HCT116 (cell line): ENCODE measurements at regions not wholly inside any gene's neighbourhood (a gene's known extent, or its start where the extent isn't known, plus 50 kb on each side); places are given as distances from the start of the nearest gene placed in this dataset.

Experiments used
- ATAC-seq: fragments of 200-7000 bp; cut with Tn5 transposase; 2 replicates; pipeline ENCODE4 v1.9.1; 2020; ENCODE audit warnings: mild to moderate bottlenecking, moderate library complexity
- BruUV-seq: library from RNA; stranded (reverse); fragments of 400-500 nt; replicated peaks from 2 replicates; lab custom pipeline; 2021; lab: Mats Ljungman, UMichigan
- CTCF ChIA-PET: fragments of 300-600 bp; sonication (Branson Sonifier 250); formaldehyde crosslinking; loops from one replicate; lab custom pipeline; 2021; ENCODE audit warnings: antibody characterized with exemption; lab: Charles Lee
- POLR2A ChIA-PET: fragments of 300-600, 350-600 bp; sonication (Branson Sonifier 250); formaldehyde crosslinking; loops from one replicate; lab custom pipeline; 2021; ENCODE audit warnings: antibody characterized with exemption; lab: Charles Lee
- RAD21 ChIA-PET, 2 experiments: fragments of 300-600 bp; sonication (Branson Sonifier 250); formaldehyde crosslinking; loops; one replicate each; lab custom pipeline; 2023; ENCODE audit warnings: low total read pairs in 2 of 2; ENCODE audit not compliant: uncharacterized antibody in 2 of 2, unreplicated experiment in 2 of 2, low non-redundant PET in 1 of 2; lab: Charles Lee
- DNase-seq: peaks from one replicate; pipeline ENCODE4 v3.0.0-alpha.2; 2010; ENCODE audit warnings: low read depth, low spot score
- H2AFZ ChIP-seq: fragments of 200-600 bp; shearing (Covaris generic), sonication (generic); 2 replicates; pipeline ENCODE4 v1.6.1; 2017; ENCODE audit warnings: low read depth, mixed run types, mixed read lengths, antibody characterized with exemption, low read length; ENCODE audit not compliant: poor library complexity, severe bottlenecking
- H3K27ac ChIP-seq: 2 replicates; pipeline ENCODE4 v1.5.1; 2012; ENCODE audit warnings: low read depth, low read length
- H3K27me3 ChIP-seq: fragments of 200-600 bp; sonication (generic); 2 replicates; pipeline ENCODE4 v1.6.1; 2016; ENCODE audit warnings: mixed run types, low read length, mixed read lengths; ENCODE audit not compliant: insufficient read depth
- H3K36me3 ChIP-seq, 2 experiments: fragments of 200-500 bp in 1 of 2; fragments of 200-600 bp in 1 of 2; sonication (Bioruptor generic) in 1 of 2; sonication (generic) in 1 of 2; 2 replicates each; pipeline versions ENCODE4 v1.5.1 to v1.6.1; 2014 to 2016; ENCODE audit warnings: low read length in 2 of 2, inconsistent platforms in 1 of 2, mixed read lengths in 1 of 2, mixed run types in 1 of 2; ENCODE audit not compliant: insufficient read depth in 2 of 2, control insufficient read depth in 1 of 2
- H3K4me1 ChIP-seq, 2 experiments: fragments of 200-600 bp in 1 of 2; sonication (generic) in 1 of 2; 2 replicates each; pipeline versions ENCODE4 v1.5.1 to v1.6.1; 2012 to 2017; ENCODE audit warnings: low read length in 2 of 2, inconsistent platforms in 1 of 2, mild to moderate bottlenecking in 1 of 2, mixed read lengths in 1 of 2, mixed run types in 1 of 2, moderate library complexity in 1 of 2; ENCODE audit not compliant: insufficient read depth in 2 of 2, control insufficient read depth in 1 of 2
- H3K4me2 ChIP-seq: fragments of 200-600 bp; sonication (generic); 2 replicates; pipeline ENCODE4 v1.6.1; 2017; ENCODE audit warnings: mixed run types, low read length, mixed read lengths
- H3K4me3 ChIP-seq, 2 experiments: fragments of 200-600 bp in 1 of 2; sonication (generic) in 1 of 2; replicated peaks in 1 of 2; 2 replicates each; pipeline ENCODE4 v1.5.1; 2011 to 2016; ENCODE audit warnings: low read length in 2 of 2, control low read depth in 1 of 2, low read depth in 1 of 2, mild to moderate bottlenecking in 1 of 2, mixed read lengths in 1 of 2, mixed run types in 1 of 2
- H3K79me2 ChIP-seq: fragments of 200-600 bp; sonication (generic); 2 replicates; pipeline ENCODE4 v1.6.1; 2017; ENCODE audit warnings: mild to moderate bottlenecking, mixed run types, low read length, moderate library complexity, mixed read lengths; ENCODE audit not compliant: insufficient read depth
- H3K9ac ChIP-seq: fragments of 200-600 bp; sonication (generic); 2 replicates; pipeline ENCODE4 v1.6.1; 2016; ENCODE audit warnings: low read length, mixed read lengths
- H3K9me2 ChIP-seq: fragments of 200-600 bp; sonication (generic), shearing (Covaris generic); 2 replicates; pipeline ENCODE4 v1.6.1; 2017; ENCODE audit warnings: mixed run types, mild to moderate bottlenecking, moderate library complexity; ENCODE audit not compliant: insufficient read depth
- H3K9me3 ChIP-seq, 2 experiments: fragments of 200-500 bp in 1 of 2; fragments of 200-600 bp in 1 of 2; sonication (Bioruptor generic) in 1 of 2; sonication (generic) in 1 of 2; 2 replicates each; pipeline ENCODE4 v1.6.1; 2014 to 2017; ENCODE audit warnings: low read length in 2 of 2, mixed read lengths in 2 of 2, inconsistent platforms in 1 of 2, low read depth in 1 of 2, mild to moderate bottlenecking in 1 of 2, mixed run types in 1 of 2, moderate library complexity in 1 of 2; ENCODE audit not compliant: control insufficient read depth in 1 of 2, insufficient read depth in 1 of 2
- H4K20me1 ChIP-seq: fragments of 200-600 bp; sonication (generic), shearing (Covaris generic); 2 replicates; pipeline ENCODE4 v1.6.1; 2017; ENCODE audit warnings: mixed run types, mild to moderate bottlenecking, moderate library complexity; ENCODE audit not compliant: insufficient read depth
- CBX3 ChIP-seq: IDR thresholded peaks from 2 replicates; pipeline ENCODE4 v1.6.1; 2012; ENCODE audit warnings: low read depth
- CTCF ChIP-seq, 3 experiments: fragments of 200-600 bp in 1 of 3; sonication (generic) in 1 of 3; IDR thresholded peaks in 2 of 3; conservative IDR thresholded peaks in 1 of 3; 2 replicates each; pipeline ENCODE4 v1.5.1; 2012 to 2017; ENCODE audit warnings: low read depth in 2 of 3, low read length in 2 of 3, antibody characterized with exemption in 1 of 3, borderline replicate concordance in 1 of 3, control low read depth in 1 of 3, mild to moderate bottlenecking in 1 of 3, mixed read lengths in 1 of 3, mixed run types in 1 of 3, moderate library complexity in 1 of 3; ENCODE audit not compliant: insufficient read depth in 1 of 3
- RAD21 ChIP-seq: IDR thresholded peaks from 2 replicates; pipeline ENCODE4 v1.6.1; 2012; ENCODE audit warnings: low read depth, mild to moderate bottlenecking
- SIN3A ChIP-seq: IDR thresholded peaks from 2 replicates; pipeline ENCODE4 v1.6.1; 2012; ENCODE audit warnings: low read depth
- YY1 ChIP-seq: IDR thresholded peaks from 2 replicates; pipeline ENCODE4 v1.6.1; 2011; ENCODE audit warnings: low read length, low read depth, moderate library complexity, mild to moderate bottlenecking; ENCODE audit not compliant: insufficient replicate concordance; ENCODE audit errors: extremely low read depth
- ZBTB33 ChIP-seq: IDR thresholded peaks from 2 replicates; pipeline ENCODE4 v1.6.1; 2011; ENCODE audit warnings: mild to moderate bottlenecking, low read length, moderate library complexity; ENCODE audit not compliant: insufficient replicate concordance; ENCODE audit errors: extremely low read depth
- intact Hi-C: fragments of 100-400 bp; cut with micrococcal nuclease; formaldehyde crosslinking; loops from 2 replicates; pipeline ENCODE4 v1.10.0; 2022

GRCh38 chr7:31202801-31203200 is 137.7 kb downstream of the NEUROD6 start:
- H4K20me1 ChIP-seq: no peaks in the 10 kb centered on the region
- no peak overlapping the region for H3K27ac ChIP-seq
- no peaks in the 10 kb centered on the region for H3K9me3 ChIP-seq
- ChIA-PET CTCF (no interaction called here), RAD21 (interaction anchor here in 1 of 2 experiments (0.6 kb wide), 1 partner anchor 476 kb away, joined by 3 read pairs; no protein-coding TSS in a partner anchor), POLR2A (no interaction called here)
- no peak overlapping the region for H3K9ac ChIP-seq
- BruUV-seq: no TSS peak
- peaks cover 7% of the 10 kb centered on the region; the same call in 1 of the 2 replicates for H3K27me3 ChIP-seq
- ATAC-seq (no peak), DNase-seq (no peak)
- intact Hi-C loops: no loop called here
- no peak overlapping the region for H3K4me2 ChIP-seq
- H2AFZ ChIP-seq: no peak overlapping the region
- H3K4me3 ChIP-seq: no peak overlapping the region
- H3K79me2 ChIP-seq: no peaks in the 10 kb centered on the region
- no peak for TF ChIP-seq CBX3
- TF ChIP-seq YY1: no peak
- TF ChIP-seq RAD21: no peak
- no peak for TF ChIP-seq ZBTB33
- H3K9me2 ChIP-seq: no peaks in the 10 kb centered on the region
- H3K4me1 ChIP-seq: no peaks in the 10 kb centered on the region
- no peaks in the 10 kb centered on the region for H3K36me3 ChIP-seq

GRCh38 chr7:31192986-31193385 is 140.9 kb downstream of the ADCYAP1R1 start:
- Histone ChIP-seq H3K9me2 (no peaks in the 10 kb centered on the region), H3K79me2 (no peaks in the 10 kb centered on the region), H4K20me1 (no peaks in the 10 kb centered on the region), H3K4me3 (no peak overlapping the region), H3K27me3 (peaks cover 5% of the 10 kb centered on the region; the same call in 1 of the 2 replicates), H3K4me2 (peak overlapping the region; percentile 28; the same call in 1 of the 2 replicates), H2AFZ (peak overlapping the region; percentile 87), H3K36me3 (no peaks in the 10 kb centered on the region), H3K27ac (no peak overlapping the region), H3K9me3 (no peaks in the 10 kb centered on the region), H3K4me1 (no peaks in the 10 kb centered on the region), H3K9ac (no peak overlapping the region)
- ATAC-seq: peak; percentile 99
- RAD21 ChIA-PET: interaction anchor here in 1 of 2 experiments (0.7 kb wide), 1 partner anchor 190 kb away, joined by 4 read pairs; no protein-coding TSS in a partner anchor
- DNase-seq: peak; percentile 36
- POLR2A ChIA-PET: no interaction called here
- CTCF ChIA-PET: interaction anchor here (0.7 to 2.0 kb wide), 9 partner anchors 17 to 442 kb away, joined by 3 to 15 read pairs (median 3); no protein-coding TSS in a partner anchor
- intact Hi-C loops: loop anchor here (1.0 kb wide), 2 partner anchors 295 to 441 kb away; no protein-coding TSS in a partner anchor
- TF ChIP-seq RAD21 (peak; percentile 85), SIN3A (no peak), CTCF (IDR thresholded peaks at IDR 0.05 in 2 of 3, conservative IDR thresholded peaks at IDR 0.05 in 1 of 3; ENCODE audit: borderline replicate concordance in 1 of 3, insufficient read depth in 1 of 3, low read depth in 2 of 3, low read length in 2 of 3) (peak; percentile 48 to 91 (median 87); a peak in 5 of 6 replicates)
- no TSS peak for BruUV-seq
